Limb (tissue), 2 donors: ENCODE measurements at regions not wholly inside any gene's neighbourhood (a gene's known extent, or its start where the extent isn't known, plus 50 kb on each side); places are given as distances from the start of the nearest gene placed in this dataset.

Experiments
- DNase-seq, 2 donors: peaks; one replicate each; pipeline ENCODE4 v3.0.0-alpha.2; 2016; ENCODE audit errors: extremely low spot score in 2 of 2

DNA sequence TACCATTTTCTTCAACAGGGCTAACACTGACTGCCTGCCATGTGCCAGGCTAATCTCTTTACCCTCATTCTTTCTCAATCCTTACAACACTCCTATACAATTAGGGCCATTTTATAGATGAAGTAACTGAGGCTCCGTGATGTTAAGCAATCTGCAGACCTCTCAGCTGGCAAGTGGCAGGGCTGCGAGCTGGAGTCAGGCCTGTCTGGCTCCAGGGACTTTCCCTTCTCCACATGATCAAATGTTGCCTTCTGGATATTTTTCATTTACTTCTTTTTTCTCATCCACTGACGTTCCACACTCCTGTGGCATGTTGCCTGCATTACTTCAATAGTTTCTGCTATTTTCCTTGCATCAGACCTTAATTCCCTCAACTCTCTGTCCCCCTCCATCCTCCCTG lies 55.2 kb upstream of the TAGAP start:
- DNase-seq: no peak

DNA sequence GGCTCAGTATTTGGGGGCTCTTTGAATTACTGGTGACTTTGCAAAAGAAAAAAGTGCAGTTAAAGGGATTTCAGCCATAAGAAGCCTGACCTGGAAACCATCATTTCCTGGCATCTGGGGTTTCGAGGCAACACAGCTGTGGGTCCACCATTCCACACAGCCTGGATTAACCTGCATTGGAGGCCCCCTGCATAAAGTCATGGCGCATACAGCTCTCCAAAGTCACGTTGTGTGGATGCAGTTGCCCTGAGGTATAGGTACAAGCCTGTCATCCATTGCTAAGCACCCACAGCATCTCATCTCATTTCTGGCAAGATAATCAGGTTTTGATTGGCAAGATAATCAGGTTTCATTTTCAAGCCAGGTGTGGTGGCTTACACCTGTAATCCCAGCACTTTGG lies 54.5 kb upstream of the TAGAP start:
- no peak for DNase-seq

DNA sequence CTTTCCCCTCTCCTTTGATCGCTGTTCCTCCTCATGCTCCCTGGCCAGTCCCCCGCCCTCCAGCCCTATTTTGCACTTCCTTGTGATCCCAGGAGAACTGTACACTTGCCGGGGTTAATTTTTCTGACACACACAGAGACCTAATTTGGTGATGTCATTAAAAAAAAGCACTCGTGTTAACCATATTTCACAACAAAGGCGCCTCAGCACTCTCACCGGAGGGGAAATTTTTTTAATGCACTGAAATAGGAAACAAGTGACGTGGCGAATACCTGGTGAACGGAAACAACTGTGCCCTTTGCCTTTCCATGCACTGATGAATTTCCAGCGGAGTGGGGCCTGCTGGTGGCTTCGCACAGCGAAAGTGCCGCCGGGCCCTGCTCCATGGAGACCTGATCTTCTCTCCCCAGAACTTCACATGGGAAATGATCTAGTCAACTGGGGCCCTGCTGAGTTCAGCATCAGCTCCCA lies 53.9 kb upstream of the TAGAP start:
- DNase-seq: no peak

DNA sequence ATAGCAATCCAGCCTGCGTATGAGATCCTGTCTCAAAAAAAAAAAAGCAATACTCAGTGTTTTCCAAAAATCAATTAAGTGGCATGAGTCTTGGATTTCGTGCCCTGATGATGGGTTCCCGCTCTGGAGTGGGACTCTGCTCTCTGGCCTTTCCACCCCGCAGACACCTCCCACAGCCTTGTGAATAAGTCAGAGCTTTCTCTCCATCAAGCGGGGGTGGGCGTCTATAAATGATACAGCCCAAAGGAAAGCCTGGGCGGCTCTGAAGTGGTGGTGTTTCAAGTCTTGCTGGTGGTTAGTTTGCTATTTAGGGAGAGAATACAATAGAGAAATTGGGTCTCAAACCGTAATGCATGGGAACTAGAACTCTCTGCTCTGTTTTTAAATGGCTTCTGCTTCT lies 52.5 kb upstream of the TAGAP start:
- no peak for DNase-seq

DNA sequence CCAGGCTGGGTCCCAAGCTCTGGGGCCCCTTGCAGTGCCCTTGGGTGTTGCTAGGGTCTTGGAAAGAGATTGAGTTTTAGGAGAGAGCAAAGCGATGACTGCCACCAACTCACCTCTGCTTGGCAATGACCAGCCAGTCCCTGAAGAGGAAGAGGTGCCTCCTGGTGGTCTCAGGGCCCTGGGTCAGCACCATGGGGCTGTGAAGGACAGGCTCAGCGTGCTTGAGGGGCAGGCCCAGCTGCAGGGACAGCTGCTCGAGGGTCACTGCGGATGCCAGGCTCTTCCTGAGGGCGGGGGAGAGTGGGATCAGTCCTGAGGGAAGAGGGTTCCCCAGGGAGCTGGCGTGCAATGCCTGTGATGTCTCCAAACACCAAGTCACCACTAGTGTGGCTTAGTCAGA lies 50.8 kb upstream of the TAGAP start:
- peak in 1 of 2 donors; percentile 53 for DNase-seq

DNA sequence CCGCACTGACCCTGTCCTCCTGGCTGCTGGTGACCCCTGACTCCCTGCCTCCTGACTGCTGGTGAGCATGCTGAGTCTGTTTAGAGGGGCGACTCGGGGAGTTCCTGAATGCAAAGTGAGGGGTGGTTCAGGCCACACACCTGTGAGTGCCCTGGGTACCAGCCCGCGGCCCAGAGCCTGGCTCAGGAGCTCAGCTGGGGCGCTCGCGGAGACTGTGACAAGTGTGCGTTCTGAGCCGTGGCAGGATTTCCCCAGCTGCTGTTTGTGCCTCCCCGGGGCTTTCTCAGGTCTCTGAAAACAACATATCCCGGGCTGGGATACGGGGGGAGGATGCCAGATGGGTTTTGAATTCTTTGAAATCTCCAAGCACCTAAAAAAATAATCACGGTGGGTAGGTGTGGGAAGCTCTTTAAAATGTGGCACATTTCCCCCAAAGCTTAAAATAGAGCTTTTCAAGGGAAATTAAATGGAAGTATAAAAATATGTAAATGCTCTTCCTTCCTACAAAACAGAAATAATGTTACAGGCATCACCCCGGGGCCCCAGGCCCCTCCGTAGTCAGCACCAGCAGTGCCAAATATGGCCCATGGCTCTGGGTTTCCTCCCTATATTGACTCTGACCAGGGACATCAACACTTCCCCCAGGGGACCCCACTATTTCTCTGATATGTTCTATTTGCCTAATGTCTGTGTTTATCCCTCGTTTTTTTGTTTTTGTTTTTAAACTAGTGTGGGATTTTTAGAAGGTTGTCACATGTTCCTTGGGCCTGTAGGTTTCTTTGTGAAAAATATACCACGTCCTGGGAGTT lies 49.9 kb upstream of the TAGAP start:
- no peak for DNase-seq
